ENCODE measurements at regions not wholly inside any gene's neighbourhood (a gene's known extent, or its start where the extent isn't known, plus 50 kb on each side); places are given as distances from the start of the nearest gene placed in this dataset.

DNA sequence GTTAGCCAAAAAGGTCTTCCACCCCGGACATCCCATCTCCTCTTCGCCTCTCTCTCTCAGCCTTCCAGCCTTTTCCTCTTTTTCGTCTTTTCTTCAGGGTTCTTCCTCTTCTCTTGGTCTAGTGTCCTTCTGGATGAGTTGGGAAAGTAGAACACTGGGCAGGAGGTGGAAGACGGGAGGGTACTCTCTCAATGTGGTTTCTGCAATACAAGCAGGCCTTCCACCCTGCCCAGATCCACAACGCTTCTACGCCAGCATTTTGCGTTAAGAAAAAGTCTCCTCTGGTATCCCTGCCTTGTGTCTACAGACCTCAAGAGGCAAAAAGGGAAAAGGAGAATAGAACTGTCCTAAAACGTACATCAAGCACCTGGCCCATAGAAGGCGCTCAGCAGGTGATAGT lies 587.8 kb downstream of the BNC2 start:
- no peaks in the 10 kb centered on the region for H3K9me3 ChIP-seq (ENCODE audit: control insufficient read depth in 1 of 2, insufficient read depth in 1 of 2, low read depth in 1 of 2, low read length in 2 of 2)
- no peak overlapping the region for H3K4me3 ChIP-seq (replicated peaks in 1 of 2; ENCODE audit: low read depth in 1 of 2, low read length in 2 of 2)
- ATAC-seq (no peak), DNase-seq (ENCODE audit: low read depth, low spot score) (no peak)
- no peaks in the 10 kb centered on the region for H3K79me2 ChIP-seq (ENCODE audit: insufficient read depth, low read length)
- no peaks in the 10 kb centered on the region for H3K4me1 ChIP-seq (ENCODE audit: control insufficient read depth in 1 of 2, insufficient read depth in 2 of 2, low read length in 2 of 2)
- no peaks in the 10 kb centered on the region for H3K36me3 ChIP-seq (ENCODE audit: control insufficient read depth in 1 of 2, insufficient read depth in 2 of 2, low read length in 2 of 2)
- ChIA-PET RAD21 (ENCODE audit: low non-redundant PET in 1 of 2, low total read pairs in 2 of 2, uncharacterized antibody in 2 of 2, unreplicated experiment in 2 of 2) (no interaction called here), CTCF (no interaction called here), POLR2A (no interaction called here)
- no peak overlapping the region for H3K27ac ChIP-seq (ENCODE audit: low read depth, low read length)
- BruUV-seq (replicated peaks), result no TSS peak
- H4K20me1 ChIP-seq (ENCODE audit: insufficient read depth), result no peaks in the 10 kb centered on the region
- no peak overlapping the region for H2AFZ ChIP-seq (ENCODE audit: low read depth, low read length, poor library complexity, severe bottlenecking)
- H3K4me2 ChIP-seq (ENCODE audit: low read length), result no peak overlapping the region
- TF ChIP-seq, protein P1, sequence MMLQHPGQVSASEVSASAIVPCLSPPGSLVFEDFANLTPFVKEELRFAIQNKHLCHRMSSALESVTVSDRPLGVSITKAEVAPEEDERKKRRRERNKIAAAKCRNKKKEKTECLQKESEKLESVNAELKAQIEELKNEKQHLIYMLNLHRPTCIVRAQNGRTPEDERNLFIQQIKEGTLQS (IDR thresholded peaks at IDR 0.05), result no peak
- TF ChIP-seq ZFX (IDR thresholded peaks at IDR 0.05) (no peak), SRF (IDR thresholded peaks at IDR 0.05; ENCODE audit: low read depth) (no peak), YY1 (IDR thresholded peaks at IDR 0.05; ENCODE audit: extremely low read depth, insufficient replicate concordance, low read depth, low read length) (no peak), CEBPB (IDR thresholded peaks at IDR 0.05; ENCODE audit: low read depth) (no peak)
- H3K9ac ChIP-seq (ENCODE audit: low read length), result no peak overlapping the region
- no peaks in the 10 kb centered on the region for H3K27me3 ChIP-seq (ENCODE audit: insufficient read depth, low read length)
- no peaks in the 10 kb centered on the region for H3K9me2 ChIP-seq (ENCODE audit: insufficient read depth)
- intact Hi-C loops (cut with micrococcal nuclease), result no loop called here

DNA sequence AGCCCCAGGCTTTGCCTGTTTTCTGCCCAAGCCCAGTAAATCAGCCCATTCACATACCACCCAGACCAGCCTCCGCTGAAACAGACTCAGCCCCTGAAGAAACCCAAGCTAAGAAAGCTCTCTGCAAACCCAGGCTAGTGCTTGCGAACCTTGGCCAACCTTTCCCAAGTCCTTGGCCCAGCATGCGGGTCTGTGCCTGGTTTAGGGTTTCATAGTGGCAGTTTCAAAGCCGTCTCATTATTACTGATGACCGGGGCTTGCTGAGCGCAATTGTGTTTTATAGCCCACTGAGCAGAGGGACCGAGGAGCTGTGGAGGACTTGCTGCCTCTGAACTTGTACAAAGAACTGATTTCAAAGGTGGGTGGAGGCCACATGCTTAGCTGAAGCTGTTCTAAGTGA lies 584.3 kb downstream of the BNC2 start:
- Histone ChIP-seq H3K79me2 (ENCODE audit: insufficient read depth, low read length) (no peaks in the 10 kb centered on the region), H3K4me1 (ENCODE audit: control insufficient read depth in 1 of 2, insufficient read depth in 2 of 2, low read length in 2 of 2) (no peaks in the 10 kb centered on the region), H3K36me3 (ENCODE audit: control insufficient read depth in 1 of 2, insufficient read depth in 2 of 2, low read length in 2 of 2) (no peaks in the 10 kb centered on the region), H3K9me3 (ENCODE audit: control insufficient read depth in 1 of 2, insufficient read depth in 1 of 2, low read depth in 1 of 2, low read length in 2 of 2) (no peaks in the 10 kb centered on the region), H4K20me1 (ENCODE audit: insufficient read depth) (no peaks in the 10 kb centered on the region), H3K4me3 (replicated peaks in 1 of 2; ENCODE audit: low read depth in 1 of 2, low read length in 2 of 2) (no peak overlapping the region), H3K27me3 (ENCODE audit: insufficient read depth, low read length) (no peaks in the 10 kb centered on the region), H3K4me2 (ENCODE audit: low read length) (no peak overlapping the region), H3K27ac (ENCODE audit: low read depth, low read length) (no peak overlapping the region), H2AFZ (ENCODE audit: low read depth, low read length, poor library complexity, severe bottlenecking) (no peak overlapping the region), H3K9me2 (ENCODE audit: insufficient read depth) (no peaks in the 10 kb centered on the region), H3K9ac (ENCODE audit: low read length) (no peak overlapping the region)
- POLR2A ChIA-PET, result no interaction called here
- RAD21 ChIA-PET (ENCODE audit: low non-redundant PET in 1 of 2, low total read pairs in 2 of 2, uncharacterized antibody in 2 of 2, unreplicated experiment in 2 of 2), result no interaction called here
- TF ChIP-seq RAD21 (IDR thresholded peaks at IDR 0.05; ENCODE audit: low read depth) (no peak), EZH2phosphoT487 (IDR thresholded peaks at IDR 0.05; ENCODE audit: borderline replicate concordance) (no peak), YY1 (IDR thresholded peaks at IDR 0.05; ENCODE audit: extremely low read depth, insufficient replicate concordance, low read depth, low read length) (no peak), ZNF274 (IDR thresholded peaks at IDR 0.05; ENCODE audit: low read depth, low read length) (no peak), EGR1 (IDR thresholded peaks at IDR 0.05; ENCODE audit: low read depth) (no peak), ZBTB33 (IDR thresholded peaks at IDR 0.05; ENCODE audit: extremely low read depth, insufficient replicate concordance, low read length) (no peak), FOSL1 (IDR thresholded peaks at IDR 0.05; ENCODE audit: low read depth) (no peak), ZFX (IDR thresholded peaks at IDR 0.05) (no peak), ELF1 (IDR thresholded peaks at IDR 0.05; ENCODE audit: borderline replicate concordance, low read depth) (no peak), SRF (IDR thresholded peaks at IDR 0.05; ENCODE audit: low read depth) (no peak)
- TF ChIP-seq, protein P1 (IDR thresholded peaks at IDR 0.05), result no peak
- intact Hi-C loops (cut with micrococcal nuclease), result no loop called here
- no TSS peak for BruUV-seq (replicated peaks)
- CTCF ChIA-PET, result no interaction called here
- no peak for ATAC-seq
- no peak for DNase-seq (ENCODE audit: low read depth, low spot score)
